RWPE1 (cell line): ENCODE measurements at regions not wholly inside any gene's neighbourhood (a gene's known extent, or its start where the extent isn't known, plus 50 kb on each side); places are given as distances from the start of the nearest gene placed in this dataset.

Experiments
- CTCF ChIA-PET: fragments of 350-600 bp; sonication (Branson Sonifier 250); formaldehyde crosslinking; extraction: SDS; loops from one replicate; lab custom pipeline; 2021; lab: Yijun Ruan, JAX
- POLR2A ChIA-PET: fragments of 400-600 bp; formaldehyde crosslinking; extraction: SDS; loops from one replicate; lab custom pipeline; 2020; ENCODE audit warnings: antibody characterized with exemption; ENCODE audit not compliant: low non-redundant PET; lab: Yijun Ruan, JAX
- DNase-seq: peaks from one replicate; pipeline ENCODE4 v3.0.0; 2012; ENCODE audit warnings: low spot score
- H3K27ac ChIP-seq: fragments of 450-650 bp; 2 replicates; pipeline ENCODE4 v1.5.1; 2017
- CTCF ChIP-seq: fragments of 450-650 bp; conservative IDR thresholded peaks from 2 replicates; pipeline ENCODE4 v1.5.1; 2017; ENCODE audit warnings: low read depth, mild to moderate bottlenecking

- no peak for TF ChIP-seq CTCF
- POLR2A ChIA-PET = no interaction called here
- CTCF ChIA-PET = interaction anchor here (0.7 kb wide), 1 partner anchor 19 kb away, joined by 3 read pairs; no protein-coding TSS in a partner anchor
- no peak overlapping the region for H3K27ac ChIP-seq
- no peak for DNase-seq
Measured at GRCh38 chr15:87711026-87711425, 545.5 kb downstream of the NTRK3 start.

DNA sequence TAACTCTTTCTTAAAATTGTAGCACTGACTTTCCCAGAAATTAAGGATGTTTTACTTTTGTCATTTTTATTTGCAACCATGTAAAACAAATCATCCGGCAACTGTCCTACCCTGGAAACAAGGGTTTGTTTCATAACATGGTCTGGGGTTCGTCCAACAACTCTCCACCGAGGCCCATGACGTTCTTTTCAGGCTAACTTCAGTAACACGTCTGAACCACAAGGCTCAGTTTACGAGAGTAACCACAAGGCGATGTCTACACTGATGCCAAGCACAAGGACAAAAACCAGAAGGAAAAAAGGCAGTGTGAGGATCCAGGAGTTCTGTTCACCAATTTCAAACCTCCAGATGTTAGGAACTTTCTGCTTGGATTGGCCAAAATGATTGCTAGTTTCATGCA lies 546.1 kb downstream of the NTRK3 start:
- POLR2A ChIA-PET = no interaction called here
- no peak for DNase-seq
- no peak overlapping the region for H3K27ac ChIP-seq
- CTCF ChIA-PET = no interaction called here
- no peak for TF ChIP-seq CTCF

DNA sequence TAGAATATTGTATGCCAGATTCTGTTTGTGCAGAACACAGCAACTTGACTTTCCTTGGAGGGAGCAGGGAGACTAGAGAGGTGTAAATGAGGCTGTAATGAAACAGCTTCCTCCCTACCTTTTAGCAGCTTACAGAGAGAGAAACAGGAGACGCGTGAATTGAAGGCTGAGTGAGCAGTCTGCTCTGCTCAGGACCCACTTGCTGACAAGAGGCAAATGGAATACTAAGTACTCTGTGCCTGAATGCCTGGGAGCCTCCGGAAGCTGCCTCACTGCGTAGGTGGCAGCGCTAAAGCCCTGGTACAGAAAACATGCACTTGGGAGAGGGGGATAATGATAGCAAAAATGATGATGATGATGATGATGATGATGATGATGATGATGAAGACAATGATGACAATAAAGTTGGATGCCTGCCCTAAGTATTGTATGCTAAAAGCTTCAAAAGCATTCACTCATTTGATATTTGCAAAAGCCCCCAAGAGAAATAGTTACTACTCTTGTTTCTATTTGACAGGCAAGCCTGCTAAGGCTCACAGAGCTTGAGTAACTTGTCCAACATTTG lies 548.9 kb downstream of the NTRK3 start:
- POLR2A ChIA-PET = no interaction called here

DNA sequence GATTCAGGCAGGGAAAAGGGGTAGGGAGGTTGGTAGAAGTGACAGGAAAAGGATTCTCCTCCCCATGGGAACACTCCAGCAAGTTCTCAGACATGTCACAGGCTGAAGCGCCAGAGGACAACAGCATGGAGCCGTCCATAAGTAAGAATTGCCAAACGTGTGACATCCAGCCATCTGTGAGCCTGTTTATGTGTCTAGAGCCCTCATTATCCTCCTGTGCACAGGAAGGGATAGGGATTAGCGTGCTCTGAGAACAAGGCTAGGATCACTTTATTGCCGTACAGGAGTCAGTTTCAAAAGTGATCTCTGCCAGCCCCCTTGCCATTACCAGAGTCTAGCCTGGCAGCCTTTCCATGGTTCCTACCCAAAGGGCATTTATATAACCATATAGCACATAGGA lies 549.5 kb downstream of the NTRK3 start:
- no peak for TF ChIP-seq CTCF
- CTCF ChIA-PET = no interaction called here
- no peak for DNase-seq
- H3K27ac ChIP-seq = no peak overlapping the region
- POLR2A ChIA-PET = no interaction called here

More for the DNA sequence above, 548.9 kb downstream of the NTRK3 start:
- CTCF ChIA-PET = interaction anchor here (0.6 kb wide), 1 partner anchor 40 kb away, joined by 3 read pairs; no protein-coding TSS in a partner anchor
- no peak overlapping the region for H3K27ac ChIP-seq
- DNase-seq = no peak
- no peak for TF ChIP-seq CTCF

- POLR2A ChIA-PET = no interaction called here
- TF ChIP-seq CTCF = no peak
- CTCF ChIA-PET = no interaction called here
- no peak overlapping the region for H3K27ac ChIP-seq
- no peak for DNase-seq
Measured at GRCh38 chr15:87706001-87706400, 550.5 kb downstream of the NTRK3 start.

GRCh38 chr15:87704276-87704675 lies 552.3 kb downstream of the NTRK3 start:
- ChIA-PET CTCF (interaction anchor here (0.7 kb wide), 1 partner anchor 1873 kb away, joined by 3 read pairs; no protein-coding TSS in a partner anchor), POLR2A (no interaction called here)
- DNase-seq = no peak
- no peak for TF ChIP-seq CTCF
- H3K27ac ChIP-seq = no peak overlapping the region
